Fibroblast of skin of right quadriceps (primary cell): ENCODE measurements at regions not wholly inside any gene's neighbourhood (a gene's known extent, or its start where the extent isn't known, plus 50 kb on each side); places are given as distances from the start of the nearest gene placed in this dataset.
"Not testable (repeated sequence)": the region's sequence is repeated elsewhere in the genome, so short reads cannot be mapped to it uniquely, and the experiment has no call there.

Experiments used
- DNase-seq: peaks from one replicate; pipeline ENCODE4 v3.0.0-alpha.2; 2013

- DNase-seq: no peak
These were observed 57.3 kb upstream of the NOVA1 start for GRCh38 chr14:26655128-26655527.

DNA sequence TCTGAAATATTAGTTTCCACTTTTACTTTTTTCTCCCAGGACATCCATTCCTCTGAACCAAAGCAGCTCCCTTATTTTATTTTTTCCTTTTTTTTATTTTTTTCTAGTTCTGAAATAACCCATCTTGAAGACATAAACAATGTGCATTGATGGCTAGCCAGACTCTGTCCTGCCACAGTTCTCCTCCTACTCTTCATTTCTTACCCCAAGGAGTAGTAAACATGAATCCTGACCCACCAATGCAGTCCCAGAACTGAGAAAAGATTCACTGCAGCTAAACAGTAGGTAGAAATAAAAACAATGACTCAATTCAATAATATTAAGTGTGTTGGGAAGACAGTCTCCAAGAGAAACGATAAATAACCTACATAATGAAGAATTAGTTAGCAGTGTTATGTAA is 65.7 kb upstream of the NOVA1 start:
- DNase-seq: no peak

GRCh38 chr14:26678732-26679420 is 81.0 kb upstream of the NOVA1 start:
- not testable (repeated sequence) for DNase-seq

GRCh38 chr14:26685401-26685800 is 87.6 kb upstream of the NOVA1 start:
- DNase-seq: no peak

- no peak for DNase-seq
These were observed 89.5 kb upstream of the NOVA1 start for GRCh38 chr14:26687301-26687837.

- no peak for DNase-seq
These were observed 96.7 kb upstream of the NOVA1 start for GRCh38 chr14:26694521-26694920.

- peak; percentile 8 for DNase-seq
These were observed 104.9 kb upstream of the NOVA1 start for GRCh38 chr14:26702721-26703230.

DNA sequence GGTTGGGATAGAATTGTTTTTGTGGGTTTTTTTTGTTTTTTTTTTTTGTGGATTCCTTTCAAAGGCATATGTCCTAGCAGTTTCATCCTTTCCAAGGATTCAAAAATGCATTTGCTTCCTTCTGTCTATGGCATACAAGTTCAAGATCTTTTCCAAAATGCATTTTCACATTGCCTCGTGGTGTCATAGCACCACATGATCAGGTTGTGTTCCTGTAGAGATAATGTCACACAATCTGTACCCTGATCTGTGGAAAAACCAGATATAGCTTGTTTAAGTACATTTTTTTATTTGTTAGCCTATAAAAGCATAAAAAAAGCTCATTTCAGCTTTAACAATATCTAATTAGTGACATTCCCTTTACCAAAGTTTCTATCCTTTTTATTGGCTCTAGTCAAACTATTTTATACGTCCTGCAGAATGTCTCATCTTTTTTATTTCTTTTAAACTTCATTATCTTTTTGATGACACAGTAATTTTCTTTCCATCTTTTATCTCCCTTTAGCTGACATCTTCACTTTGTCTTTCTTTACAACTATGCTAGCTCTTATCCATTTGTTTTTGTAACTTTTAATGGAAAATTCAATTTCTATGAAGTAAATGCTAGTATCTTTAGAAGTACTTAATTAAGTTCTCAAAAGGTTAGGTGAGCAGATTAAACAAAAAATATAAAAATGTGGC is 106.0 kb upstream of the NOVA1 start:
- no peak for DNase-seq

- no peak for DNase-seq
These were observed 109.4 kb upstream of the NOVA1 start for GRCh38 chr14:26707234-26707633.

- DNase-seq: peak; percentile 47
These were observed 111.2 kb upstream of the NOVA1 start for GRCh38 chr14:26709019-26709418.

DNA sequence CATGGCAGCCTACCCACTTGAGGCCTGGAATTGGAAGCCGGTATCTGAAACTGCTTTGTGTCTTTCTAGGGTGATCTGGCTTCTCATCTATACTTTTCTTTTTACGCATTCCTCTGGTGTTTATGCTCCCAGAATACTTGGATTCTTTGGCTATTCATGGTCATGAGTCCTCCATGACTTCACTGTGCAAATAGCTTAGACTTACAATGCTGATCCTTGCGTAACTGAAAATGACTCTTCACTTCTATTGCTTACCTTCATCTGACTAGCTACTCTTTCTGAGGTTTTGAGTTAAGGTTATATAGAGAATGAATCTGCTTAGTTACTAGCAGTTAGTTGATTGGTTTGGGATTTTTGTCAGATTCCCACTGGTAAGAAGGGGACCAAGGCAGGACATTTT is 121.7 kb upstream of the NOVA1 start:
- DNase-seq: peak; percentile 56

DNA sequence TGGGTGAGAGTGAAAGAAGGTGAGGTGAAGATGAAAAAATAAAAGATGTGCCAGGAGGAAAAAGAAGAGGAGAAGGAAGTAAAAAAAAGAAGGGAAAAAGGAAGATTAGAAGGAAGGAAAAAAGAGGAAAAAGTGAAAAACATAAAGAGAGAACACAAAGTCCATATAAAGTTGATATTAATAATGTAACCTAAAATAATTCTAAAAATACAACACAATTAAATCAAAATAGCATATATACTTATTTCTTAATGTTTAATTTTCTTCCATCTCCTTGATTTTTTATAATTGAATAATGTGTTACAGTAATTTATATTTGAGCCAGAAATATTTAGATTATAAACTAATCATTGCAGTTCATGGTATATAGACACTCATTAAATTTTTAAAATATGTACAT is 124.4 kb upstream of the NOVA1 start:
- no peak for DNase-seq

GRCh38 chr14:26729851-26730250 is 132.0 kb upstream of the NOVA1 start:
- DNase-seq: peak; percentile 81

DNA sequence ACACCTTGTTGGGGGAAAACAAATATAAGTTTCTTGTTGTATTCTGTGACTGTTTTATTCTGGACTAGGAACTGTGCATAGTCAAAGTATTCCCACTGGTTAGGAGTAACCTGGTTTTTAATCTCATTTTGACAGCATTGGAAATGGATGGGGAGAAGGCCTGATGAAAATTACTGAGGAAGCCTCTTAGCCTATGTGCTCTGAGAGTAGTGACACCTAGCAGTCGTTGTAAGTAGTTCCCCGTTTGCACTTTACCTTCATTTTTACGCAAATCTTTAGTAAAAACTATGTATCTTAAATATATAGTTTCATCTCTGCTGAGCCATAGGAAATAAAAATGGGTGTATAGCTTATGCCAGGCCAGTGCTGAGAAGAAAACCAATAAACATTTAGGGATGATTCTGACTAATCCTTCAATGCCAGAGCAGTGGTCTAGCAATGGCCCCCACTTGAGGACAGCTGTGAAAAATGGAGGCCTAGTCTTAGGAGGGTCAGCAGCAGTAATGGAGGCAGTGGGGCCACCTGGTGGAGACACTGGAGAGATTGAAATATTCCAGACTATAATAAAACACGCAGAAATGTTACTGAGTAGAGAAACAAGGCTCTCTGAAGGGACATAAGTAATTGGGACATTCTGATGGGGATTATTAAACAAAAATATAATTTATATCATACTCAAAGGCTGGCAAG is 133.2 kb upstream of the NOVA1 start:
- DNase-seq: peak; percentile 10

DNA sequence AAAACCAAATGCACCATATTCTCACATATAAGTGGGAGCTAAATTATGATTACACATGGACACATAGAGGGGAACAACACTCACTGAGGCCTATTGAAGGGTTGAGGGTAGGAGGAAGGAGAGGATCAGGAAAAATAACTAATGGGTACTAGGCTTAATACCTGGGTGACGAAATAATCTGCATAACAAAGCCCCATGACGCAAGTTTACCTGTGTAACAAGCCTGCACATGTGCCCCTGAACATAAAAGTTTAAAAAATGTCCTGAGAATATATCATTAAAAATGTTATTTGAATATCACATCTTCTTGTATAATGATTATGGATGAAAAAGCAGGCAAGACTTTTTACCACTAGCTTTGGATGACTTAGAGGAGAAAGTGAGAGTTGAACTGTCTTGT is 138.0 kb upstream of the NOVA1 start:
- DNase-seq: no peak

DNA sequence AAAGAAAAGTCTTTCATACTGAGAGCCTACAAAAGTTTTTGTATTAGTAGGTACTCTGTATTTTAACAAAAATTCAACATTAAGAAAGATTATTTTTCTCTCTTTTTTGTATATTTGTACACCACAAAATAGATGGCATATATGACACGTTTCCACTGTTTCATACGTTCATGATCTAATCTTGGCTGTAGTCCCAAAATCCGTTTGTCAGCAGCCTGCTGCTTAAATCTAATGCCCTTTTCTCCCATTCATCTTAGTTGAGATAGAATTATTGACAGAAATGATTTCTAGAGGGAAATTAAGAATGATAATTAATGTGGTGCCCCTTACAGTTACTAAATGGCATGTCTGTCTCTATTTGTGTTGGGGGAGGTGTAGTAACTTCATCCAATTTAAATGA is 140.7 kb upstream of the NOVA1 start:
- no peak for DNase-seq

DNA sequence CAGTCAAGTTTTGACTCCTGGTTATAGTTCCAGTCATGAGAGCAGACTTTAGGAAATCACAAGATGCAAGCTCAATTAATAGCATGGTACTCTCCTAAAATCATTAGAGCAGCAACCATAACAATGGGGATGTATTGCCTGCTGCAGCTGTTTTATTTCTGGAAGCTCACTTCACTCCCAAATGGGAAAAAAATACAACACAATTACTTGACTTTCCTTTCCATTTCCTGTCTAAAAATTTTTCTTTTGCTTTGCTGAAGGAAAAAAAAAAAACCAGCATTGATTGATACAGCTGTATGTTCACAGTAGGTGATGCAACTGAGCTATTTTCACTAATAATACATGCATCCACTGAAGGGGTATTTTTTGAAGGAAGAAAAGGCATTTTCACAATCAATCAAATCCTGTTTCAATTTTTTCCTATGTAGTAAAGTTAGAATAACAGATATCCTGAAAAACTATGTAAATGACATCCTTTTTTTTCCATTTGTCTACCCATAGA is 143.9 kb upstream of the NOVA1 start:
- no peak for DNase-seq

DNA sequence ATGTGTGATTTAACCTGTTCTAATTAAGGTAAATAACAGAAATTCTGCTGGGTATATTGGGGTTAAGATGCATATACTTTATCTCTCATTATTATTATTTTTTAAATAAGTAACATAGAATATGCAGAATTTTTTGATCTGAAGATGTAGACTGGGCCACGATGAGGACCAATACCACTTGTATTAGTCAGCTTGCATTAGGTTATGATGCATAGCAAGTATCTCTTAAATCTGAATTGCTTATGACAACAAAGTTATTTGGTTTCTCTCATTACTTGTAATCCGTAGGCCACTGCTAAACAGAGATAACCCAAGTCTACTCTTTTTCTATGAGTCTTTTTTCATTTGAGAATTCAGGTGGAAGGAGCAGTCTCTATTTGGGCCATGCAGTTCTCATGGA is 145.5 kb upstream of the NOVA1 start:
- no peak for DNase-seq

GRCh38 chr14:26744903-26745302 is 147.1 kb upstream of the NOVA1 start:
- no peak for DNase-seq

GRCh38 chr14:26761532-26761931 is 163.7 kb upstream of the NOVA1 start:
- DNase-seq: no peak

DNA sequence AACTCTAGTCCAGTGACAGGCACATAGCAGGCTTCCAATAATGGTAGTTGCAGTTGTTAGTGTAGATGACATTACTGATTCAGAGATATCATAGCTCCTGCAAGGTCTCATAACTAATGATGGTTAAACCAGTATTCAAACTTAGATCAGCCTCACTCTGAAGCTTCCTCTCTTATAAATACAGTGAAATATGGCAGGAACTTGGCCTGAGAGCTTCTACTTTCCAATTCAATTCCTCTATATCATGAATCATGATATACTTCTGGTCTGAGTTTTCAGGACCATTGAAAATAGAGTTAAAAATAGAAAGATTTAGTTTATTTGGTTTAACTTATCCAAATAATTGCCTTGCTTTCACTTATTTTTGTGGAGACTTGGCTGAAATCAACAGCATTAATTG is 167.5 kb upstream of the NOVA1 start:
- DNase-seq: no peak

- peak; percentile 92 for DNase-seq
These were observed 168.1 kb upstream of the NOVA1 start for GRCh38 chr14:26765768-26766520.

DNA sequence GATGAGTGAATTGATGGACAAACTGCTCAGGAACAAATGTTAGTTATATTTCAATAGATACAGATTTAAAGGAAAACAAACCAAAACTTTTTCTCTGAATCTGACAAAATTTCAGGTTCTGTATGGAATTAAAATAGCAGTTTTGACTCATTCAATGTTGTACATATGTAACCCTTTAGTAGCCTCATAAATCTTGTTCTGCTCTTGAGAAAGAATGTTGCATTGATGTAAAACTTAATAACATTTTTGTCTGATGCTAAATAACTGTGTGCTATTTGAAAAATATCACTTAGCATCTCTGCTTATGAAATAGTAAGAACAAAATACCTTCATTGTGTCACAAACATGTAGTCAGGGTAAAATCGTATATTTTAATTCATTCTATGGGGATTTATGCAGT is 168.9 kb upstream of the NOVA1 start:
- peak; percentile 57 for DNase-seq
